Vagina (tissue), 2 donors: ENCODE measurements at regions not wholly inside any gene's neighbourhood (a gene's known extent, or its start where the extent isn't known, plus 50 kb on each side); places are given as distances from the start of the nearest gene placed in this dataset.

Source experiments
- CTCF ChIP-seq, 3 experiments: fragments of 450-650 bp in 2 of 3; fragments of 200-600 bp in 1 of 3; sonication (generic) in 1 of 3; IDR thresholded peaks; one replicate each; pipeline ENCODE4 v1.5.1; 2017 to 2019; ENCODE audit warnings: antibody characterized with exemption in 3 of 3, mild to moderate bottlenecking in 2 of 3, moderate library complexity in 2 of 3
- POLR2A ChIP-seq, 2 donors: fragments of 450-650 bp; IDR thresholded peaks; one replicate each; pipeline ENCODE4 v1.6.1; 2017; ENCODE audit warnings: antibody characterized with exemption in 2 of 2, mild to moderate bottlenecking in 2 of 2, moderate library complexity in 2 of 2
- POLR2AphosphoS5 ChIP-seq, 2 donors: sonication (generic); formaldehyde crosslinking; IDR thresholded peaks; one replicate each; pipeline ENCODE4 v1.9.0; 2017; ENCODE audit warnings: antibody characterized with exemption in 2 of 2, mild to moderate bottlenecking in 2 of 2, low read depth in 1 of 2; ENCODE audit not compliant: insufficient read depth in 1 of 2

GRCh38 chr4:173735585-173735984, 205.6 kb upstream of the HAND2 start:
- TF ChIP-seq CTCF (IDR thresholded peaks at IDR 0.05) (no peak), POLR2AphosphoS5 (IDR thresholded peaks at IDR 0.05; ENCODE audit: insufficient read depth in 1 of 2, low read depth in 1 of 2) (no peak), POLR2A (IDR thresholded peaks at IDR 0.05) (no peak)
